Effector memory CD8-positive, alpha-beta T cell (primary cell): ENCODE measurements at regions not wholly inside any gene's neighbourhood (a gene's known extent, or its start where the extent isn't known, plus 50 kb on each side); places are given as distances from the start of the nearest gene placed in this dataset.
"Not testable (repeated sequence)": the region's sequence is repeated elsewhere in the genome, so short reads cannot be mapped to it uniquely, and the experiment has no call there.

ENCODE experiments used
- ATAC-seq: fragments of 150-1000 bp; cut with Tn5 transposase; replicated peaks from 2 replicates; pipeline ENCODE4 v1.10.0; 2021; ENCODE audit warnings: mild to moderate bottlenecking, moderate library complexity
- DNase-seq, 3 experiments: peaks; one replicate each; pipeline ENCODE4 v3.0.0; 2021
- H3K27ac Mint-ChIP-seq, 2 donors: one replicate each; pipeline ENCODE4 v1.8.0; 2022; ENCODE audit warnings: mild to moderate bottlenecking in 2 of 2, mixed read lengths in 2 of 2, moderate library complexity in 2 of 2
- H3K27me3 Mint-ChIP-seq, 2 donors: one replicate each; pipeline ENCODE4 v1.8.0; 2022; ENCODE audit warnings: mixed read lengths in 2 of 2
- H3K36me3 Mint-ChIP-seq: one replicate; pipeline ENCODE4 v1.8.0; 2022; ENCODE audit warnings: mild to moderate bottlenecking, moderate library complexity, mixed read lengths; ENCODE audit not compliant: insufficient read depth
- H3K4me1 Mint-ChIP-seq, 2 donors: one replicate each; pipeline ENCODE4 v1.8.0; 2022; ENCODE audit warnings: low read depth in 2 of 2, mixed read lengths in 2 of 2
- H3K4me3 Mint-ChIP-seq, 2 donors: one replicate each; pipeline ENCODE4 v1.8.0; 2022; ENCODE audit warnings: mild to moderate bottlenecking in 2 of 2, mixed read lengths in 2 of 2, moderate library complexity in 2 of 2
- H3K9me3 Mint-ChIP-seq, 2 donors: one replicate each; pipeline ENCODE4 v1.8.0; 2022; ENCODE audit warnings: mixed read lengths in 2 of 2

- ATAC-seq (no peak), DNase-seq (no peak)
- Mint-ChIP-seq H3K36me3 (no peaks in the 10 kb centered on the region), H3K4me3 (no peak overlapping the region), H3K27me3 (no peaks in the 10 kb centered on the region), H3K4me1 (no peaks in the 10 kb centered on the region), H3K27ac (no peak overlapping the region), H3K9me3 (peaks cover 10 to 17% of the 10 kb centered on the region in 2 donors)
Observed at GRCh38 chr4:134906404-134907023, 704.9 kb upstream of the PABPC4L start.

GRCh38 chr4:134905061-134905460 lies 703.5 kb upstream of the PABPC4L start:
- Mint-ChIP-seq H3K27ac (no peak overlapping the region), H3K9me3 (peaks cover 8 to 17% of the 10 kb centered on the region in 2 donors), H3K27me3 (no peaks in the 10 kb centered on the region), H3K36me3 (no peaks in the 10 kb centered on the region), H3K4me1 (no peaks in the 10 kb centered on the region), H3K4me3 (no peak overlapping the region)
- DNase-seq (no peak), ATAC-seq (no peak)

GRCh38 chr4:134888156-134888555 lies 686.6 kb upstream of the PABPC4L start:
- DNase-seq, result no peak
- H3K27me3 Mint-ChIP-seq, result no peaks in the 10 kb centered on the region
- H3K9me3 Mint-ChIP-seq, result peaks cover 2 to 16% of the 10 kb centered on the region in 2 donors
- no peak overlapping the region for H3K27ac Mint-ChIP-seq
- ATAC-seq, result no peak
- H3K36me3 Mint-ChIP-seq, result no peaks in the 10 kb centered on the region
- no peaks in the 10 kb centered on the region for H3K4me1 Mint-ChIP-seq
- no peak overlapping the region for H3K4me3 Mint-ChIP-seq

- H3K27me3 Mint-ChIP-seq, result no peaks in the 10 kb centered on the region
- peaks cover 2 to 4% of the 10 kb centered on the region in 2 donors for H3K9me3 Mint-ChIP-seq
- H3K27ac Mint-ChIP-seq, result no peak overlapping the region
- no peak for ATAC-seq
- no peaks in the 10 kb centered on the region for H3K4me1 Mint-ChIP-seq
- no peak for DNase-seq
- no peaks in the 10 kb centered on the region for H3K36me3 Mint-ChIP-seq
- no peak overlapping the region for H3K4me3 Mint-ChIP-seq
Observed at GRCh38 chr4:134885436-134885835, 683.8 kb upstream of the PABPC4L start.

- H3K27ac Mint-ChIP-seq, result no peak overlapping the region
- ATAC-seq (no peak), DNase-seq (no peak)
- no peaks in the 10 kb centered on the region for H3K4me1 Mint-ChIP-seq
- no peaks in the 10 kb centered on the region for H3K27me3 Mint-ChIP-seq
- peaks cover 5 to 7% of the 10 kb centered on the region in 2 donors for H3K9me3 Mint-ChIP-seq
- H3K36me3 Mint-ChIP-seq, result no peaks in the 10 kb centered on the region
- H3K4me3 Mint-ChIP-seq, result no peak overlapping the region
Observed at GRCh38 chr4:134883831-134884449, 682.4 kb upstream of the PABPC4L start.

- peaks cover 5 to 7% of the 10 kb centered on the region in 2 donors for H3K9me3 Mint-ChIP-seq
- no peak overlapping the region for H3K4me3 Mint-ChIP-seq
- DNase-seq (no peak), ATAC-seq (no peak)
- no peaks in the 10 kb centered on the region for H3K27me3 Mint-ChIP-seq
- no peaks in the 10 kb centered on the region for H3K4me1 Mint-ChIP-seq
- no peaks in the 10 kb centered on the region for H3K36me3 Mint-ChIP-seq
- no peak overlapping the region for H3K27ac Mint-ChIP-seq
Observed at GRCh38 chr4:134879019-134879418, 677.4 kb upstream of the PABPC4L start.

- Mint-ChIP-seq H3K9me3 (peaks cover 3 to 8% of the 10 kb centered on the region in 2 donors), H3K4me3 (no peak overlapping the region), H3K27me3 (no peaks in the 10 kb centered on the region), H3K27ac (no peak overlapping the region), H3K36me3 (no peaks in the 10 kb centered on the region), H3K4me1 (no peaks in the 10 kb centered on the region)
- DNase-seq, result no peak
- no peak for ATAC-seq
Observed at GRCh38 chr4:134867027-134867426, 665.4 kb upstream of the PABPC4L start.

- H3K4me3 Mint-ChIP-seq, result no peak overlapping the region
- H3K27me3 Mint-ChIP-seq, result no peaks in the 10 kb centered on the region
- H3K9me3 Mint-ChIP-seq, result peaks cover 7 to 8% of the 10 kb centered on the region in 2 donors
- DNase-seq (no peak), ATAC-seq (no peak)
- no peak overlapping the region for H3K27ac Mint-ChIP-seq
- H3K4me1 Mint-ChIP-seq, result no peaks in the 10 kb centered on the region
- H3K36me3 Mint-ChIP-seq, result no peaks in the 10 kb centered on the region
Observed at GRCh38 chr4:134865675-134866074, 664.1 kb upstream of the PABPC4L start.

GRCh38 chr4:134862116-134862515 lies 660.5 kb upstream of the PABPC4L start:
- no peak for ATAC-seq

GRCh38 chr4:134848681-134849080 lies 647.1 kb upstream of the PABPC4L start:
- no peak for ATAC-seq
- DNase-seq, result no peak
- Mint-ChIP-seq H3K9me3 (peaks cover 0 to 2% of the 10 kb centered on the region in 2 donors), H3K27ac (no peak overlapping the region), H3K4me1 (no peaks in the 10 kb centered on the region), H3K4me3 (no peak overlapping the region), H3K36me3 (peaks cover 3% of the 10 kb centered on the region), H3K27me3 (no peaks in the 10 kb centered on the region)

More at GRCh38 chr4:134862116-134862515, 660.5 kb upstream of the PABPC4L start:
- Mint-ChIP-seq H3K4me1 (no peaks in the 10 kb centered on the region), H3K36me3 (no peaks in the 10 kb centered on the region), H3K9me3 (peaks cover 3 to 6% of the 10 kb centered on the region in 2 donors), H3K27ac (no peak overlapping the region), H3K27me3 (no peaks in the 10 kb centered on the region), H3K4me3 (no peak overlapping the region)
- DNase-seq, result no peak

GRCh38 chr4:134830741-134831140 lies 629.2 kb upstream of the PABPC4L start:
- H3K9me3 Mint-ChIP-seq, H3K4me3 Mint-ChIP-seq, H3K36me3 Mint-ChIP-seq, DNase-seq, ATAC-seq, H3K27ac Mint-ChIP-seq, H3K4me1 Mint-ChIP-seq, H3K27me3 Mint-ChIP-seq: not testable (repeated sequence)

- DNase-seq, result no peak
- no peak for ATAC-seq
- no peak overlapping the region for H3K4me3 Mint-ChIP-seq
- H3K27me3 Mint-ChIP-seq, result no peaks in the 10 kb centered on the region
- H3K36me3 Mint-ChIP-seq, result no peaks in the 10 kb centered on the region
- no peak overlapping the region for H3K27ac Mint-ChIP-seq
- peaks cover 5 to 13% of the 10 kb centered on the region in 2 donors for H3K9me3 Mint-ChIP-seq
- no peaks in the 10 kb centered on the region for H3K4me1 Mint-ChIP-seq
Observed at GRCh38 chr4:134812611-134813010, 611.0 kb upstream of the PABPC4L start.

GRCh38 chr4:134807231-134807745 lies 605.7 kb upstream of the PABPC4L start:
- no peaks in the 10 kb centered on the region for H3K27me3 Mint-ChIP-seq
- H3K36me3 Mint-ChIP-seq, result no peaks in the 10 kb centered on the region
- DNase-seq (no peak), ATAC-seq (no peak)
- H3K27ac Mint-ChIP-seq, result no peak overlapping the region
- H3K9me3 Mint-ChIP-seq, result peaks cover 5 to 8% of the 10 kb centered on the region in 2 donors
- H3K4me1 Mint-ChIP-seq, result no peaks in the 10 kb centered on the region
- no peak overlapping the region for H3K4me3 Mint-ChIP-seq

GRCh38 chr4:134798573-134798972 lies 597.0 kb upstream of the PABPC4L start:
- no peak overlapping the region for H3K27ac Mint-ChIP-seq
- H3K4me1 Mint-ChIP-seq, result no peaks in the 10 kb centered on the region
- ATAC-seq, result no peak
- H3K9me3 Mint-ChIP-seq, result peaks cover 7 to 8% of the 10 kb centered on the region in 2 donors
- H3K4me3 Mint-ChIP-seq, result no peak overlapping the region
- no peaks in the 10 kb centered on the region for H3K36me3 Mint-ChIP-seq
- DNase-seq, result no peak
- no peaks in the 10 kb centered on the region for H3K27me3 Mint-ChIP-seq
